ENCODE measurements at regions not wholly inside any gene's neighbourhood (a gene's known extent, or its start where the extent isn't known, plus 50 kb on each side); places are given as distances from the start of the nearest gene placed in this dataset.

DNA sequence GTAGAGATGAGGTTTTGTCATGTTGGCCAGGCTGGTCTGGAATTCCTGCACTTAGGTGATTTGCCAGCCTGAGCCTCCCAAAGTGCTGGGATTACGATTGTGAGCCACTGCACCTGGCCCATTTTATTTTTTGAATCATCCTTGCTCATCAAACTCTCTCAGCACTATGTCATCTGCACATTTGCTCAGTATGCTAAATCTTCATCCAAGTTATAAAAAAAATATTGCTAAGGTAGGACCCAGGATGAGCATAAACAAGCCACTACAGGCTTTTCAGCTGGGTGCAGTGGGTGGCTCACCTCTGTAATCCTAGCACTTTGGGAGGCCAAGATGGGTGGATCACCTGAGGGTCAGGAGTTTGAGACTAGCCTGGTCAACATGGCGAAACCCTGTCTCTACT lies 510.1 kb upstream of the LARGE1 start:
- peaks cover 32% of the 10 kb centered on the region for H3K4me1 ChIP-seq (ENCODE audit: control insufficient read depth, extremely low read depth, insufficient read depth, low read length)
- no peak overlapping the region for H2AFZ ChIP-seq (ENCODE audit: control insufficient read depth, low read length)
- no peaks in the 10 kb centered on the region for H4K20me1 ChIP-seq (ENCODE audit: control insufficient read depth, extremely low read depth, insufficient read depth, low read length)
- no peaks in the 10 kb centered on the region for H3K27me3 ChIP-seq (ENCODE audit: control insufficient read depth, extremely low read depth, insufficient read depth, low read length)
- dilution Hi-C loops (cut with MboI; ENCODE audit: extremely low pct_ligation_motif_present, low sequenced_read_pairs) = no loop called here
- no peak for TF ChIP-seq EZH2 (IDR thresholded peaks at IDR 0.05; ENCODE audit: low read length)
- TF ChIP-seq, protein P1, sequence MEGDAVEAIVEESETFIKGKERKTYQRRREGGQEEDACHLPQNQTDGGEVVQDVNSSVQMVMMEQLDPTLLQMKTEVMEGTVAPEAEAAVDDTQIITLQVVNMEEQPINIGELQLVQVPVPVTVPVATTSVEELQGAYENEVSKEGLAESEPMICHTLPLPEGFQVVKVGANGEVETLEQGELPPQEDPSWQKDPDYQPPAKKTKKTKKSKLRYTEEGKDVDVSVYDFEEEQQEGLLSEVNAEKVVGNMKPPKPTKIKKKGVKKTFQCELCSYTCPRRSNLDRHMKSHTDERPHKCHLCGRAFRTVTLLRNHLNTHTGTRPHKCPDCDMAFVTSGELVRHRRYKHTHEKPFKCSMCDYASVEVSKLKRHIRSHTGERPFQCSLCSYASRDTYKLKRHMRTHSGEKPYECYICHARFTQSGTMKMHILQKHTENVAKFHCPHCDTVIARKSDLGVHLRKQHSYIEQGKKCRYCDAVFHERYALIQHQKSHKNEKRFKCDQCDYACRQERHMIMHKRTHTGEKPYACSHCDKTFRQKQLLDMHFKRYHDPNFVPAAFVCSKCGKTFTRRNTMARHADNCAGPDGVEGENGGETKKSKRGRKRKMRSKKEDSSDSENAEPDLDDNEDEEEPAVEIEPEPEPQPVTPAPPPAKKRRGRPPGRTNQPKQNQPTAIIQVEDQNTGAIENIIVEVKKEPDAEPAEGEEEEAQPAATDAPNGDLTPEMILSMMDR (optimal IDR thresholded peaks at IDR 0.05 in 1 of 3, IDR thresholded peaks at IDR 0.05 in 1 of 3, conservative IDR thresholded peaks at IDR 0.05 in 1 of 3; ENCODE audit: extremely low read depth in 1 of 3, insufficient read depth in 2 of 3, low read length in 3 of 3) = no peak
- H3K4me2 ChIP-seq (ENCODE audit: control insufficient read depth, extremely low read depth, insufficient read depth, low read depth, low read length) = peak overlapping the region; percentile 63
- FAIRE-seq = peak; percentile 84
- no peak overlapping the region for H3K9ac ChIP-seq (ENCODE audit: control insufficient read depth, extremely low read depth, insufficient read depth, low read length)
- no peak overlapping the region for H3K4me3 ChIP-seq (ENCODE audit: control insufficient read depth in 2 of 3, extremely low read depth in 1 of 3, insufficient read depth in 2 of 3, low read depth in 1 of 3, low read length in 3 of 3)
- DNase-seq (ENCODE audit: low read depth, low spot score) = peak; percentile 44
- H3K27ac ChIP-seq (ENCODE audit: control insufficient read depth, insufficient read depth, low read length) = peak overlapping the region; percentile 93
- H3K9me1 ChIP-seq (ENCODE audit: control insufficient read depth, extremely low read depth, insufficient read depth, low read length) = no peaks in the 10 kb centered on the region
- no peaks in the 10 kb centered on the region for H3K36me3 ChIP-seq (ENCODE audit: control insufficient read depth in 2 of 2, extremely low read depth in 1 of 2, insufficient read depth in 2 of 2, low read length in 2 of 2)
- no peaks in the 10 kb centered on the region for H3K79me2 ChIP-seq (ENCODE audit: control insufficient read depth, insufficient read depth, low read length)
- no peaks in the 10 kb centered on the region for H3K9me3 ChIP-seq (ENCODE audit: control insufficient read depth, low read depth, low read length)

DNA sequence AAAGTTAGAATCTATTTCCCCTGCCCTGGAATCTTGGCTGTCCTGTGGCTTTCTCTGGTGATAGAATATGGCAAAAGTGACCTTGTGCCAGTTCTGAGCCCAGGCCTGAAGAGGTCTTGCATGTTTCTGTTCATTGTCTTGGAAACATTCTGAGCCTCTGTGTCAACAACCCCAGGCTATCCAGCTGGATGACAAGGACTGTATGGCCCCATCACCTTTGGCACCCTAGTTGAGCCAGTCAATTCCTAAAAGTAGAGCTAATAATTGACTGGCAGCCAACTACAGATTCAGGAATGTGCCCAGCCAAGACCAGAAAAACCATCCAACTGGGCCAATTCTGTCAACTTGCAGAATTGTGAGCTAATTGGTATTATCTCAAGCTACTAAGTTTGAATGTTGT lies 514.1 kb upstream of the LARGE1 start:
- Histone ChIP-seq H4K20me1 (ENCODE audit: control insufficient read depth, extremely low read depth, insufficient read depth, low read length) (no peaks in the 10 kb centered on the region), H3K4me1 (ENCODE audit: control insufficient read depth, extremely low read depth, insufficient read depth, low read length) (peaks cover 13% of the 10 kb centered on the region), H3K9me1 (ENCODE audit: control insufficient read depth, extremely low read depth, insufficient read depth, low read length) (no peaks in the 10 kb centered on the region), H3K27ac (ENCODE audit: control insufficient read depth, insufficient read depth, low read length) (no peak overlapping the region), H3K36me3 (ENCODE audit: control insufficient read depth in 2 of 2, extremely low read depth in 1 of 2, insufficient read depth in 2 of 2, low read length in 2 of 2) (no peaks in the 10 kb centered on the region), H3K9me3 (ENCODE audit: control insufficient read depth, low read depth, low read length) (no peaks in the 10 kb centered on the region), H3K4me2 (ENCODE audit: control insufficient read depth, extremely low read depth, insufficient read depth, low read depth, low read length) (no peak overlapping the region), H3K9ac (ENCODE audit: control insufficient read depth, extremely low read depth, insufficient read depth, low read length) (no peak overlapping the region), H3K79me2 (ENCODE audit: control insufficient read depth, insufficient read depth, low read length) (no peaks in the 10 kb centered on the region), H2AFZ (ENCODE audit: control insufficient read depth, low read length) (no peak overlapping the region), H3K4me3 (ENCODE audit: control insufficient read depth in 2 of 3, extremely low read depth in 1 of 3, insufficient read depth in 2 of 3, low read depth in 1 of 3, low read length in 3 of 3) (no peak overlapping the region), H3K27me3 (ENCODE audit: control insufficient read depth, extremely low read depth, insufficient read depth, low read length) (no peaks in the 10 kb centered on the region)
- FAIRE-seq (no peak), DNase-seq (ENCODE audit: low read depth, low spot score) (no peak)
- TF ChIP-seq, protein P1 (optimal IDR thresholded peaks at IDR 0.05 in 1 of 3, IDR thresholded peaks at IDR 0.05 in 1 of 3, conservative IDR thresholded peaks at IDR 0.05 in 1 of 3; ENCODE audit: extremely low read depth in 1 of 3, insufficient read depth in 2 of 3, low read length in 3 of 3) = no peak
- TF ChIP-seq EZH2 (IDR thresholded peaks at IDR 0.05; ENCODE audit: low read length) = no peak
- dilution Hi-C loops (cut with MboI; ENCODE audit: extremely low pct_ligation_motif_present, low sequenced_read_pairs) = no loop called here

All from keratinocyte (primary cell).